ENCODE measurements at regions not wholly inside any gene's neighbourhood (a gene's known extent, or its start where the extent isn't known, plus 50 kb on each side); places are given as distances from the start of the nearest gene placed in this dataset.

- peak; percentile 1; the same call in 1 of the 3 replicates for ATAC-seq
- TF ChIP-seq RARB (CRISPR knock-in tag; IDR thresholded peaks at IDR 0.05), result no peak
- no peak for TF ChIP-seq ZFP3 (CRISPR knock-in tag; IDR thresholded peaks at IDR 0.05)
- TF ChIP-seq OSR1 (CRISPR knock-in tag; IDR thresholded peaks at IDR 0.05), result no peak
- no peak for TF ChIP-seq ZNF8 (CRISPR knock-in tag; IDR thresholded peaks at IDR 0.05)
- TF ChIP-seq ISL1 (CRISPR knock-in tag; IDR thresholded peaks at IDR 0.05), result no peak
- TF ChIP-seq POU6F1 (CRISPR knock-in tag; IDR thresholded peaks at IDR 0.05; ENCODE audit: borderline replicate concordance, low read depth), result no peak
- no peak for TF ChIP-seq SNAI2 (CRISPR knock-in tag; IDR thresholded peaks at IDR 0.05)
- TF ChIP-seq TSHZ2 (CRISPR knock-in tag; IDR thresholded peaks at IDR 0.05), result no peak
- TF ChIP-seq ESRRG (CRISPR knock-in tag; IDR thresholded peaks at IDR 0.05), result no peak
- TF ChIP-seq BACH2 (CRISPR knock-in tag; IDR thresholded peaks at IDR 0.05; ENCODE audit: borderline replicate concordance), result no peak
- no peak for TF ChIP-seq GLIS3 (CRISPR knock-in tag; IDR thresholded peaks at IDR 0.05)
- TF ChIP-seq ARNTL (CRISPR knock-in tag; IDR thresholded peaks at IDR 0.05; ENCODE audit: borderline replicate concordance, low read depth), result no peak
- TF ChIP-seq PPARA (CRISPR knock-in tag; IDR thresholded peaks at IDR 0.05; ENCODE audit: borderline replicate concordance), result no peak
- no peak for TF ChIP-seq TOX (CRISPR knock-in tag; IDR thresholded peaks at IDR 0.05; ENCODE audit: borderline replicate concordance)
- TF ChIP-seq ZC3H10 (CRISPR knock-in tag; IDR thresholded peaks at IDR 0.05), result no peak
Measured at GRCh38 chr6:44042989-44043478, 84.2 kb downstream of the MRPL14 start.

- TF ChIP-seq CSDC2 (CRISPR knock-in tag; IDR thresholded peaks at IDR 0.05) (no peak), ZNF565 (CRISPR knock-in tag; conservative IDR thresholded peaks at IDR 0.05; ENCODE audit: low read depth) (no peak), TCF4 (CRISPR knock-in tag; IDR thresholded peaks at IDR 0.05; ENCODE audit: borderline replicate concordance) (no peak), TSHZ2 (CRISPR knock-in tag; IDR thresholded peaks at IDR 0.05) (no peak), ARNTL (CRISPR knock-in tag; IDR thresholded peaks at IDR 0.05; ENCODE audit: borderline replicate concordance, low read depth) (no peak), POU6F1 (CRISPR knock-in tag; IDR thresholded peaks at IDR 0.05; ENCODE audit: borderline replicate concordance, low read depth) (no peak), RARB (CRISPR knock-in tag; IDR thresholded peaks at IDR 0.05) (no peak), PATZ1 (CRISPR knock-in tag; IDR thresholded peaks at IDR 0.05; ENCODE audit: borderline replicate concordance) (no peak), CREB5 (CRISPR knock-in tag; IDR thresholded peaks at IDR 0.05; ENCODE audit: low read depth) (no peak), ZFP30 (CRISPR knock-in tag; IDR thresholded peaks at IDR 0.05) (no peak), ZNF8 (CRISPR knock-in tag; IDR thresholded peaks at IDR 0.05) (no peak), GLIS3 (CRISPR knock-in tag; IDR thresholded peaks at IDR 0.05) (no peak), PPARA (CRISPR knock-in tag; IDR thresholded peaks at IDR 0.05; ENCODE audit: borderline replicate concordance) (no peak), ZFP3 (CRISPR knock-in tag; IDR thresholded peaks at IDR 0.05) (no peak), ZNF70 (CRISPR knock-in tag; IDR thresholded peaks at IDR 0.05) (no peak), ESRRG (CRISPR knock-in tag; IDR thresholded peaks at IDR 0.05) (no peak), BACH2 (CRISPR knock-in tag; IDR thresholded peaks at IDR 0.05; ENCODE audit: borderline replicate concordance) (no peak), ZC3H10 (CRISPR knock-in tag; IDR thresholded peaks at IDR 0.05) (no peak), SNAI2 (CRISPR knock-in tag; IDR thresholded peaks at IDR 0.05) (no peak)
- TF ChIP-seq, protein P1, sequence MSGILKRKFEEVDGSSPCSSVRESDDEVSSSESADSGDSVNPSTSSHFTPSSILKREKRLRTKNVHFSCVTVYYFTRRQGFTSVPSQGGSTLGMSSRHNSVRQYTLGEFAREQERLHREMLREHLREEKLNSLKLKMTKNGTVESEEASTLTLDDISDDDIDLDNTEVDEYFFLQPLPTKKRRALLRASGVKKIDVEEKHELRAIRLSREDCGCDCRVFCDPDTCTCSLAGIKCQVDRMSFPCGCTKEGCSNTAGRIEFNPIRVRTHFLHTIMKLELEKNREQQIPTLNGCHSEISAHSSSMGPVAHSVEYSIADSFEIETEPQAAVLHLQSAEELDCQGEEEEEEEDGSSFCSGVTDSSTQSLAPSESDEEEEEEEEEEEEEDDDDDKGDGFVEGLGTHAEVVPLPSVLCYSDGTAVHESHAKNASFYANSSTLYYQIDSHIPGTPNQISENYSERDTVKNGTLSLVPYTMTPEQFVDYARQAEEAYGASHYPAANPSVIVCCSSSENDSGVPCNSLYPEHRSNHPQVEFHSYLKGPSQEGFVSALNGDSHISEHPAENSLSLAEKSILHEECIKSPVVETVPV (CRISPR knock-in tag; IDR thresholded peaks at IDR 0.05), result no peak
- ATAC-seq, result no peak
Measured at GRCh38 chr6:44042261-44042988, 84.8 kb downstream of the MRPL14 start.
